ENCODE measurements at regions not wholly inside any gene's neighbourhood (a gene's known extent, or its start where the extent isn't known, plus 50 kb on each side); places are given as distances from the start of the nearest gene placed in this dataset.

- no peak for DNase-seq
Measured at GRCh38 chr5:61653807-61654580, 321.9 kb downstream of the ZSWIM6 start.

GRCh38 chr5:61654876-61655275 is 322.8 kb downstream of the ZSWIM6 start:
- DNase-seq, result no peak

GRCh38 chr5:61657010-61657409 is 325.0 kb downstream of the ZSWIM6 start:
- DNase-seq, result no peak

- no peak for DNase-seq
Measured at GRCh38 chr5:61657686-61658085, 325.6 kb downstream of the ZSWIM6 start.

- DNase-seq, result peak; percentile 74
Measured at GRCh38 chr5:61658592-61659008, 326.5 kb downstream of the ZSWIM6 start.

GRCh38 chr5:61659221-61659696 is 327.2 kb downstream of the ZSWIM6 start:
- no peak for DNase-seq

GRCh38 chr5:61662670-61663069 is 330.6 kb downstream of the ZSWIM6 start:
- DNase-seq, result no peak

GRCh38 chr5:61666064-61666621 is 334.1 kb downstream of the ZSWIM6 start:
- DNase-seq, result no peak

GRCh38 chr5:61667525-61668218 is 335.6 kb downstream of the ZSWIM6 start:
- no peak for DNase-seq

- no peak for DNase-seq
Measured at GRCh38 chr5:61669531-61669930, 337.5 kb downstream of the ZSWIM6 start.

- no peak for DNase-seq
Measured at GRCh38 chr5:61670941-61671340, 338.9 kb downstream of the ZSWIM6 start.

- no peak for DNase-seq
Measured at GRCh38 chr5:61673007-61673735, 341.1 kb downstream of the ZSWIM6 start.

- DNase-seq, result no peak
Measured at GRCh38 chr5:61674378-61674777, 342.3 kb downstream of the ZSWIM6 start.

GRCh38 chr5:61675015-61675692 is 343.1 kb downstream of the ZSWIM6 start:
- DNase-seq, result no peak

- DNase-seq, result no peak
Measured at GRCh38 chr5:61677220-61677619, 345.2 kb downstream of the ZSWIM6 start.

- no peak for DNase-seq
Measured at GRCh38 chr5:61678966-61679365, 346.9 kb downstream of the ZSWIM6 start.

GRCh38 chr5:61679562-61679961 is 347.5 kb downstream of the ZSWIM6 start:
- DNase-seq, result no peak

- DNase-seq, result no peak
Measured at GRCh38 chr5:61680247-61680646, 348.2 kb downstream of the ZSWIM6 start.

GRCh38 chr5:61683148-61683547 is 351.1 kb downstream of the ZSWIM6 start:
- no peak for DNase-seq

GRCh38 chr5:61683926-61684325 is 351.9 kb downstream of the ZSWIM6 start:
- no peak for DNase-seq

GRCh38 chr5:61686491-61687257 is 354.6 kb downstream of the ZSWIM6 start:
- no peak for DNase-seq

GRCh38 chr5:61687371-61687770 is 355.3 kb downstream of the ZSWIM6 start:
- DNase-seq, result no peak
